ENCODE measurements at regions not wholly inside any gene's neighbourhood (a gene's known extent, or its start where the extent isn't known, plus 50 kb on each side); places are given as distances from the start of the nearest gene placed in this dataset.

DNA sequence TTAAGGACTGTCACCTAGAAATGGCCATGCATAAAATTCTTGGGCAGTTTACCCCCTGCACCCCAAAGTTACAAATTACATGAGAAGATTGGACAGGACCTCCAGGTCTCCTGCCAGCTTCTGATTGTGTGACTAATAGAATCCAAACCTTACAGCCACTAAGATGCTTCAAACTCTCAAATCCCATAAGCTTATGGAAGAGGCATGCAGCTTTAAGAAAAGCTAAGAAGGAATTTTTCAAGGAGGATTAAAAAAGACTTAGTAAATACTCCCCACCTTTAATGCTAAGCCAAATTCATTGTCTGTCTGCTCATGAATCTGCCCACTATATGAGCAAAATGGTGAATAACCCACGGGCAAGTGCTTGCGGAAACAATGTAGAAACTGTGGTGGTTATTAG is 86.3 kb downstream of the MAIP1 start:
- TF ChIP-seq, protein P1, sequence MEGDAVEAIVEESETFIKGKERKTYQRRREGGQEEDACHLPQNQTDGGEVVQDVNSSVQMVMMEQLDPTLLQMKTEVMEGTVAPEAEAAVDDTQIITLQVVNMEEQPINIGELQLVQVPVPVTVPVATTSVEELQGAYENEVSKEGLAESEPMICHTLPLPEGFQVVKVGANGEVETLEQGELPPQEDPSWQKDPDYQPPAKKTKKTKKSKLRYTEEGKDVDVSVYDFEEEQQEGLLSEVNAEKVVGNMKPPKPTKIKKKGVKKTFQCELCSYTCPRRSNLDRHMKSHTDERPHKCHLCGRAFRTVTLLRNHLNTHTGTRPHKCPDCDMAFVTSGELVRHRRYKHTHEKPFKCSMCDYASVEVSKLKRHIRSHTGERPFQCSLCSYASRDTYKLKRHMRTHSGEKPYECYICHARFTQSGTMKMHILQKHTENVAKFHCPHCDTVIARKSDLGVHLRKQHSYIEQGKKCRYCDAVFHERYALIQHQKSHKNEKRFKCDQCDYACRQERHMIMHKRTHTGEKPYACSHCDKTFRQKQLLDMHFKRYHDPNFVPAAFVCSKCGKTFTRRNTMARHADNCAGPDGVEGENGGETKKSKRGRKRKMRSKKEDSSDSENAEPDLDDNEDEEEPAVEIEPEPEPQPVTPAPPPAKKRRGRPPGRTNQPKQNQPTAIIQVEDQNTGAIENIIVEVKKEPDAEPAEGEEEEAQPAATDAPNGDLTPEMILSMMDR (conservative IDR thresholded peaks at IDR 0.05; ENCODE audit: low read depth, low read length), result no peak
- no peak for TF ChIP-seq EZH2phosphoT487 (IDR thresholded peaks at IDR 0.05; ENCODE audit: borderline replicate concordance, low read length)
